Left ventricle myocardium inferior (tissue), 1 donor: ENCODE measurements at regions not wholly inside any gene's neighbourhood (a gene's known extent, or its start where the extent isn't known, plus 50 kb on each side); places are given as distances from the start of the nearest gene placed in this dataset.
"Not testable (repeated sequence)": the region's sequence is repeated elsewhere in the genome, so short reads cannot be mapped to it uniquely, and the experiment has no call there.

ENCODE experiments used
- DNase-seq: peaks from one replicate; pipeline ENCODE4 v3.0.0-alpha.2; 2020
- H3K27ac ChIP-seq: fragments of 200-600 bp; replicated peaks from 2 replicates; pipeline ENCODE4 v1.8.0; 2021
- H3K27me3 ChIP-seq: fragments of 200-600 bp; 2 replicates; pipeline ENCODE4 v1.8.0; 2021; ENCODE audit warnings: low read depth
- H3K36me3 ChIP-seq: fragments of 200-600 bp; 2 replicates; pipeline ENCODE4 v1.8.0; 2021
- H3K4me1 ChIP-seq: fragments of 200-600 bp; 2 replicates; pipeline ENCODE4 v1.8.0; 2021
- H3K4me3 ChIP-seq: fragments of 200-600 bp; 2 replicates; pipeline ENCODE4 v1.8.0; 2021; ENCODE audit warnings: mild to moderate bottlenecking, moderate library complexity
- H3K9me3 ChIP-seq: fragments of 200-600 bp; replicated peaks from 2 replicates; pipeline ENCODE4 v1.8.0; 2021
- intact Hi-C: fragments of 100-400 bp; cut with micrococcal nuclease; formaldehyde crosslinking; loops from one replicate; pipeline ENCODE4 v1.11.0; 2022
- TF ChIP-seq, protein P1 (sequence below): fragments of 200-600 bp; IDR thresholded peaks from 2 replicates; pipeline ENCODE4 v1.8.0; 2021; ENCODE audit warnings: antibody characterized with exemption, mild to moderate bottlenecking, borderline replicate concordance
- donor health status: DM: no; HTN: yes; CAD: no; lungs with severe emphysema.

DNA sequence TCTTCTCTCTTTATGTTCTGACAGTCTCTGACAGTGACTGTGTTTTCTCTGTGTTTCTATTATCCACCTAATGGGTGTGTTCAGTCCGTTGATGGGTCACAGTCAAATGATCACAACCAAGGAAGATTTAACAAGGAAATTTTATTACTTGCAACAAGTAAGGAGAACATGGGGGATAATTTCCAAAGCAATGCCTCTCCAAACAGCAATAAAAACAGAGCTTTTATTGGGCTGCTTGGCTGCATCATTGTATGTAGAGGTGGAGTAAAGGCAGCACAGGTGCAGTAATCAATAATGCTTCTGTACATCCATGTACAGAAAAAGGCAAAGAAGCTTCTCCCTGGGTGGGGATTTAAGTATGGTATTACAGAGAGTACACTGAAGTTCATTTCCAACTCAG, 1525.6 kb downstream of the REEP3 start:
- Histone ChIP-seq H3K27ac (no peak overlapping the region), H3K4me1 (no peaks in the 10 kb centered on the region), H3K9me3 (peaks cover 18% of the 10 kb centered on the region), H3K36me3 (no peaks in the 10 kb centered on the region), H3K4me3 (no peak overlapping the region), H3K27me3 (no peaks in the 10 kb centered on the region)
- TF ChIP-seq, protein P1, sequence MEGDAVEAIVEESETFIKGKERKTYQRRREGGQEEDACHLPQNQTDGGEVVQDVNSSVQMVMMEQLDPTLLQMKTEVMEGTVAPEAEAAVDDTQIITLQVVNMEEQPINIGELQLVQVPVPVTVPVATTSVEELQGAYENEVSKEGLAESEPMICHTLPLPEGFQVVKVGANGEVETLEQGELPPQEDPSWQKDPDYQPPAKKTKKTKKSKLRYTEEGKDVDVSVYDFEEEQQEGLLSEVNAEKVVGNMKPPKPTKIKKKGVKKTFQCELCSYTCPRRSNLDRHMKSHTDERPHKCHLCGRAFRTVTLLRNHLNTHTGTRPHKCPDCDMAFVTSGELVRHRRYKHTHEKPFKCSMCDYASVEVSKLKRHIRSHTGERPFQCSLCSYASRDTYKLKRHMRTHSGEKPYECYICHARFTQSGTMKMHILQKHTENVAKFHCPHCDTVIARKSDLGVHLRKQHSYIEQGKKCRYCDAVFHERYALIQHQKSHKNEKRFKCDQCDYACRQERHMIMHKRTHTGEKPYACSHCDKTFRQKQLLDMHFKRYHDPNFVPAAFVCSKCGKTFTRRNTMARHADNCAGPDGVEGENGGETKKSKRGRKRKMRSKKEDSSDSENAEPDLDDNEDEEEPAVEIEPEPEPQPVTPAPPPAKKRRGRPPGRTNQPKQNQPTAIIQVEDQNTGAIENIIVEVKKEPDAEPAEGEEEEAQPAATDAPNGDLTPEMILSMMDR: no peak
- DNase-seq: no peak
- intact Hi-C loops: no loop called here

DNA sequence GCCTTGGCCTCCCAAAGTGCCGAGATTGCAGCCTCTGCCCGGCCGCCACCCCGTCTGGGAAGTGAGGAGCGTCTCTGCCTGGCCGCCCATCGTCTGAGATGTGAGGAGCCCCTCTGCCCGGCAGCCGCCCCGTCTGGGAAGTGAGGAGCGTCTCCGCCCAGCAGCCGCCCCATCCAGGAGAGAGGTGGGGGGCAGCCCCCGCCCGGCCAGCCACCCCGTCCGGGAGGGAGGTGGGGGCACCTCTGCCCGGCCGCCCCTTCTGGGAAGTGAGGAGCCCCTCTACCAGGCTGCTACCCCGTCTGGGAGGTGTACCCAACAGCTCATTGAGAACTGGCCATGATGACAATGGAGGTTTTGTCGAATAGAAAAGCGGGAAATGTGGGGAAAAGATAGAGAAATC, 1530.9 kb downstream of the REEP3 start:
- H3K4me1 ChIP-seq, H3K36me3 ChIP-seq, DNase-seq, H3K27ac ChIP-seq, H3K27me3 ChIP-seq, H3K4me3 ChIP-seq, intact Hi-C loops: not testable (repeated sequence)
- peaks cover 13% of the 10 kb centered on the region for H3K9me3 ChIP-seq

DNA sequence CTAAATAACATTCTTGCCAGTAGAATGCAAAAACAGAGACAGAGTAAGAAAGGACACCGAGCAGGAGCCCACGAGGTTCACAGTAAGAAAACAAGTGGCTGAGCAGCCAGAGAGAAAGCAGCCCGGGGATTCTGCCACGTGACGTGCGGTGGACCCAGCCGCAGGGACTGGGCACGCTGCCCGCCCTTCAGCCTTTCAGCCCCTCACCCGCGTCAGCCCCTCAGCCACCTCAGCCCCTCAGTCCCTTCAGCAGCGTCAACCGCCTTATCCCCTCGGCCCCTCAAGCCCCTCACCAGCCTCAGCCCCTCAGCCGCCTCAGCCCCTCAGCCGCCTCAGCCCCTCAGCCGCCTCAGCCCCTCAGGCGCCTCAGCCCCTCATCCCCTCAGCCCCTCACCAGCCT, 1532.2 kb downstream of the REEP3 start:
- H3K9me3 ChIP-seq: peaks cover 12% of the 10 kb centered on the region
- H3K4me1 ChIP-seq, H3K36me3 ChIP-seq, intact Hi-C loops, H3K4me3 ChIP-seq, H3K27ac ChIP-seq, DNase-seq, H3K27me3 ChIP-seq: not testable (repeated sequence)

DNA sequence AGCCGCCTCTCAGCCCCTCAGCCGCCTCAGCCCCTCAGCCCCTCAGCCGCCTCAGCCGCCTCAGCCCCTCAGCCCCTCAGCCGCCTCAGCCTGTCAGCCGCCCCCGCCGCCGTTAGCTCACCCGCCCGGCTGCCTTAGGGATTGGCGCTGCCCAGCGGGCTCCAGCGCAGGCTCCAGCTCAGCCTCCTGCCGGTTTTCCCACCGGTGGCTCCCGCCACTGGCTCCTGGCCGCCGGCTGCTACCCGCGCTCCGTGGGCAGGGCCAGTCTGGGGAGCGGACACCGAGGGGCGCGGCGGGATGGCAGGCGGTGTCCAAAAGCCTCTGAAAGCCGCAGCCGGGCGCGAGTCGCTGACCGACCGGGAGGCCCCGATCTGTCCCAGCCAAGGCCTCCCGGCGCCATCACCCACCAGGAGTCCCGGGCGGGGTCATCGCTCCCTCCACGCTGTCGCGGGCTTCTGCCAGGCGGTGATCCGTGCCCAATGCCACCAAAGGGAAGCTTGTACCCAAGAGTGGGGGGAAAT, 1532.7 kb downstream of the REEP3 start:
- H3K27me3 ChIP-seq, intact Hi-C loops, H3K4me1 ChIP-seq, H3K9me3 ChIP-seq, H3K36me3 ChIP-seq, H3K4me3 ChIP-seq, DNase-seq, H3K27ac ChIP-seq: not testable (repeated sequence)

- H3K27ac ChIP-seq, H3K27me3 ChIP-seq, H3K36me3 ChIP-seq, H3K4me1 ChIP-seq, intact Hi-C loops, H3K4me3 ChIP-seq, DNase-seq: not testable (repeated sequence)
- H3K9me3 ChIP-seq: peaks cover 13% of the 10 kb centered on the region
These were observed 1533.5 kb downstream of the REEP3 start for GRCh38 chr10:65054701-65055100.

GRCh38 chr10:65065278-65065677, 1544.1 kb downstream of the REEP3 start:
- H3K4me3 ChIP-seq: no peak overlapping the region
- H3K36me3 ChIP-seq: no peaks in the 10 kb centered on the region
- no peaks in the 10 kb centered on the region for H3K27me3 ChIP-seq
- TF ChIP-seq, protein P1: no peak
- no peaks in the 10 kb centered on the region for H3K4me1 ChIP-seq
- H3K27ac ChIP-seq: no peak overlapping the region
- intact Hi-C loops: no loop called here
- DNase-seq: no peak
- H3K9me3 ChIP-seq: peaks cover 6% of the 10 kb centered on the region

GRCh38 chr10:65083222-65083621, 1562.0 kb downstream of the REEP3 start:
- Histone ChIP-seq H3K27ac (no peak overlapping the region), H3K4me1 (no peaks in the 10 kb centered on the region), H3K27me3 (no peaks in the 10 kb centered on the region), H3K36me3 (no peaks in the 10 kb centered on the region), H3K9me3 (peaks cover 57% of the 10 kb centered on the region), H3K4me3 (no peak overlapping the region)
- TF ChIP-seq, protein P1: no peak
- intact Hi-C loops: no loop called here
- DNase-seq: no peak

GRCh38 chr10:65090991-65091390, 1569.8 kb downstream of the REEP3 start:
- DNase-seq: no peak
- Histone ChIP-seq H3K4me1 (no peaks in the 10 kb centered on the region), H3K4me3 (no peak overlapping the region), H3K36me3 (no peaks in the 10 kb centered on the region), H3K27ac (no peak overlapping the region), H3K27me3 (no peaks in the 10 kb centered on the region), H3K9me3 (peaks cover 42% of the 10 kb centered on the region)
- TF ChIP-seq, protein P1: no peak
- intact Hi-C loops: no loop called here
